Hepatocyte (in vitro differentiated cells): ENCODE measurements at regions not wholly inside any gene's neighbourhood (a gene's known extent, or its start where the extent isn't known, plus 50 kb on each side); places are given as distances from the start of the nearest gene placed in this dataset.

Source experiments
- DNase-seq: peaks from one replicate; pipeline ENCODE4 v3.0.0-alpha.2; 2016; ENCODE audit warnings: low spot score
- H2AFZ ChIP-seq: fragments of 200-600 bp; sonication (generic); 2 replicates; pipeline ENCODE4 v1.6.0; 2016; ENCODE audit warnings: antibody characterized with exemption, mild to moderate bottlenecking
- H3K27ac ChIP-seq: fragments of 200-600 bp; sonication (generic); 2 replicates; pipeline ENCODE4 v1.5.1; 2016; ENCODE audit warnings: mild to moderate bottlenecking
- H3K27me3 ChIP-seq: fragments of 200-600 bp; sonication (generic); 2 replicates; pipeline ENCODE4 v1.6.1; 2016
- H3K36me3 ChIP-seq: fragments of 200-600 bp; sonication (generic); replicated peaks from 2 replicates; pipeline ENCODE4 v1.5.1; 2016; ENCODE audit warnings: low read depth; ENCODE audit not compliant: insufficient read depth
- H3K4me1 ChIP-seq: fragments of 200-600 bp; sonication (generic); 2 replicates; pipeline ENCODE4 v1.5.1; 2016; ENCODE audit warnings: mild to moderate bottlenecking, moderate library complexity; ENCODE audit not compliant: insufficient read depth
- H3K4me2 ChIP-seq: fragments of 200-600 bp; sonication (generic); 2 replicates; pipeline ENCODE4 v1.6.0; 2016
- H3K4me3 ChIP-seq: fragments of 200-600 bp; sonication (generic); 2 replicates; pipeline ENCODE4 v1.5.1; 2016; ENCODE audit warnings: mild to moderate bottlenecking
- H3K79me2 ChIP-seq: fragments of 200-600 bp; sonication (generic); 2 replicates; pipeline ENCODE4 v1.6.0; 2017; ENCODE audit warnings: mild to moderate bottlenecking
- H3K9me2 ChIP-seq: fragments of 200-600 bp; sonication (generic); replicated peaks from 2 replicates; pipeline ENCODE4 v1.6.0; 2017; ENCODE audit warnings: mild to moderate bottlenecking; ENCODE audit not compliant: insufficient read depth
- H3K9me3 ChIP-seq: fragments of 200-600 bp; sonication (generic); 2 replicates; pipeline ENCODE4 v1.5.1; 2016; ENCODE audit warnings: low read depth, mild to moderate bottlenecking
- H4K20me1 ChIP-seq: fragments of 200-600 bp; sonication (generic); 2 replicates; pipeline ENCODE4 v1.6.0; 2016; ENCODE audit warnings: mild to moderate bottlenecking; ENCODE audit not compliant: insufficient read depth, poor library complexity, severe bottlenecking
- EZH2 ChIP-seq: fragments of 200-600 bp; sonication (generic); IDR thresholded peaks from 2 replicates; pipeline ENCODE4 v1.6.1; 2016; ENCODE audit warnings: antibody characterized with exemption, mild to moderate bottlenecking, borderline replicate concordance
- EZH2phosphoT487 ChIP-seq: fragments of 200-600 bp; sonication (generic); IDR thresholded peaks from one replicate; pipeline ENCODE4 v1.6.1; 2018; ENCODE audit warnings: antibody characterized with exemption, mild to moderate bottlenecking, low read depth, moderate library complexity; ENCODE audit not compliant: unreplicated experiment, severe bottlenecking
- WGBS: methylation state at CpG from one replicate; pipeline ENCODE4 v1.1.6; 2016; ENCODE audit warnings: low lambda C conversion rate; ENCODE audit errors: missing lambda C conversion rate; 5-methylcytosine and 5-hydroxymethylcytosine counted together
- TF ChIP-seq, protein P1 (sequence below): fragments of 200-600 bp; sonication (generic); IDR thresholded peaks from 2 replicates; pipeline ENCODE4 v1.5.1; 2016; ENCODE audit warnings: antibody characterized with exemption, mild to moderate bottlenecking; ENCODE audit not compliant: poor library complexity

DNA sequence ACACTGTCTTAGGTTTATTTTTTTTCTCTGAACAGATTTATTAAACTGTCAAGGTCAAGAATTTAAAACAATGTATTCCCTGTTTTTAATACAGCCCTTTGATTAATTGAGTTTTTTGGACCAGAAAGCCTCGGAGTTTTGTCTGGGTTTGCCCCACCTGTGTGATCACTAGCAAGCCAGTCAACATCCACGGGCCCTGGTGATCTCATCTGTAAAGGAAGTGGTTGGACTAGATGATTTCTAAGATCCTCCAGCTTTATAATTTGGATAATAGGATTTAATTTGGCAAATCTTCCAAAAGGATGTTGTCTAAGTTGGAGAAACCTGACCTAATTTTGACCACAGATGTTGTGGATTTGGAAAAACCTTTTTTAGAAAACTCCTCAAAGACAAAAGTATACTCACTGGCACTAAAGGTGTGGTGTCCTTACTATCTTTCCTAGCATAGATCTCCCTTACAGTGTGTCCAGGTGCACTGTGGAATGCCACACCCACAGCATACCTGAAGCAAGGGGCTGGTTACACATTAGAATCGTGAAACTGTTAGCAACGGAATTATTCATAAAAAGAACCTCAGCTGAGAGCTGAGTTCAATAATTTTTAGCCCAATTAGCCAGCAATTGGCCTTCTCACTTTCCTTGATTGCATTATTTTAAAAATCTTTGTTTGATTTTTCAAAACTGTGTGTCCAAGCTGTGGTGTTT lies 195.6 kb upstream of the ELL2 start:
- H3K79me2 ChIP-seq = no peaks in the 10 kb centered on the region
- peak overlapping the region; percentile 52 for H3K4me2 ChIP-seq
- peak; percentile 26 for DNase-seq
- H3K9me3 ChIP-seq = no peaks in the 10 kb centered on the region
- H3K9me2 ChIP-seq = no peaks in the 10 kb centered on the region
- H2AFZ ChIP-seq = peak overlapping the region; percentile 0
- 70% methylated on average over 4 of the region's 4 CpGs for WGBS
- no peaks in the 10 kb centered on the region for H3K36me3 ChIP-seq
- no peaks in the 10 kb centered on the region for H3K27me3 ChIP-seq
- no peaks in the 10 kb centered on the region for H4K20me1 ChIP-seq
- peak overlapping the region; percentile 51 for H3K27ac ChIP-seq
- no peak overlapping the region for H3K4me3 ChIP-seq
- H3K4me1 ChIP-seq = no peaks in the 10 kb centered on the region
- TF ChIP-seq EZH2phosphoT487 (no peak), EZH2 (no peak)
- TF ChIP-seq, protein P1, sequence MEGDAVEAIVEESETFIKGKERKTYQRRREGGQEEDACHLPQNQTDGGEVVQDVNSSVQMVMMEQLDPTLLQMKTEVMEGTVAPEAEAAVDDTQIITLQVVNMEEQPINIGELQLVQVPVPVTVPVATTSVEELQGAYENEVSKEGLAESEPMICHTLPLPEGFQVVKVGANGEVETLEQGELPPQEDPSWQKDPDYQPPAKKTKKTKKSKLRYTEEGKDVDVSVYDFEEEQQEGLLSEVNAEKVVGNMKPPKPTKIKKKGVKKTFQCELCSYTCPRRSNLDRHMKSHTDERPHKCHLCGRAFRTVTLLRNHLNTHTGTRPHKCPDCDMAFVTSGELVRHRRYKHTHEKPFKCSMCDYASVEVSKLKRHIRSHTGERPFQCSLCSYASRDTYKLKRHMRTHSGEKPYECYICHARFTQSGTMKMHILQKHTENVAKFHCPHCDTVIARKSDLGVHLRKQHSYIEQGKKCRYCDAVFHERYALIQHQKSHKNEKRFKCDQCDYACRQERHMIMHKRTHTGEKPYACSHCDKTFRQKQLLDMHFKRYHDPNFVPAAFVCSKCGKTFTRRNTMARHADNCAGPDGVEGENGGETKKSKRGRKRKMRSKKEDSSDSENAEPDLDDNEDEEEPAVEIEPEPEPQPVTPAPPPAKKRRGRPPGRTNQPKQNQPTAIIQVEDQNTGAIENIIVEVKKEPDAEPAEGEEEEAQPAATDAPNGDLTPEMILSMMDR = no peak

DNA sequence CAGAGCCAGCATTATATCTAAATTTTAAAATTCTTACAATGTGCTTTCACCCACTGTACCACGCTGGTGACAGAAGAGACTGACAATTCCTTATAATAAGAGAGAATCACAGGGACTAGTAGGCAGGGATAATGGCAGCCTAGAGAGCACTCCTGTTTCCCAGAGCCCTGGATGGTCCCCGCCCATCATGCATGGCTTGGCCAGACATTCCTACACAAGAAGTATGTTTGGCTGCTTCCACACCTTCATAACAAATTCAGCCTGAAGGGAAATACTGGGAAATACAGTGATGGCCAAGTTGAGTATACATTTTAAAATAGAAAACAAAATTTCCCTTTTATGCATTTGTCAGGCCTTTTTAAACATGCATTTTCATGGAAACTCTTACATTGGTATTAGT lies 193.5 kb upstream of the ELL2 start:
- Histone ChIP-seq H3K4me3 (no peak overlapping the region), H3K79me2 (no peaks in the 10 kb centered on the region), H3K27me3 (no peaks in the 10 kb centered on the region), H2AFZ (no peak overlapping the region), H3K4me1 (no peaks in the 10 kb centered on the region), H3K9me2 (no peaks in the 10 kb centered on the region), H3K27ac (no peak overlapping the region), H4K20me1 (no peaks in the 10 kb centered on the region), H3K9me3 (no peaks in the 10 kb centered on the region), H3K36me3 (no peaks in the 10 kb centered on the region), H3K4me2 (no peak overlapping the region)
- no peak for TF ChIP-seq EZH2
- TF ChIP-seq EZH2phosphoT487 = no peak
- no peak for DNase-seq
- WGBS = 90% methylated on average over 2 of the region's 2 CpGs

DNA sequence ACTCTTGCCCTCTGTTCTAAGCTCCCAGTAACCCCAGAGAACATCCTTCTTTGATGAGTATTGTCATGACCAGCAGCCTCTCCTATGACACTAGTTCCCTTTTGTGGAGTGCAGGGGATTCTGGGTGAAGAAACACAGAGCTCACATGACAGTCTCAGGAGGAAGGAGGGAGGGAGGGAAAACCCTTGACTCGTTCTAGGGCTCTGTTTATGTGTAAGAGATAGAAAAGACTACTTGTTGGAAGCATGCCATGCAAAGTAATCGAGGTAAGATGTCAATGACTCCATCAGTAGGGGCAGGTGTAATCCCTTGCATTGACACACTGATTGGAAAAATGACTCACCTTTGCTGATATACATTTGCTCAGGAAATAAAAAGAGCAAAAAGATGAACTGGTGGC lies 190.2 kb upstream of the ELL2 start:
- Histone ChIP-seq H3K79me2 (no peaks in the 10 kb centered on the region), H3K27ac (no peak overlapping the region), H3K4me3 (no peak overlapping the region), H2AFZ (no peak overlapping the region), H3K4me1 (peaks cover 2% of the 10 kb centered on the region), H3K36me3 (no peaks in the 10 kb centered on the region), H3K9me2 (no peaks in the 10 kb centered on the region), H3K9me3 (no peaks in the 10 kb centered on the region), H4K20me1 (no peaks in the 10 kb centered on the region), H3K27me3 (no peaks in the 10 kb centered on the region), H3K4me2 (no peak overlapping the region)
- WGBS = 65% methylated on average over 2 of the region's 2 CpGs
- DNase-seq = no peak
- no peak for TF ChIP-seq EZH2phosphoT487
- no peak for TF ChIP-seq EZH2
- TF ChIP-seq, protein P1 = no peak

DNA sequence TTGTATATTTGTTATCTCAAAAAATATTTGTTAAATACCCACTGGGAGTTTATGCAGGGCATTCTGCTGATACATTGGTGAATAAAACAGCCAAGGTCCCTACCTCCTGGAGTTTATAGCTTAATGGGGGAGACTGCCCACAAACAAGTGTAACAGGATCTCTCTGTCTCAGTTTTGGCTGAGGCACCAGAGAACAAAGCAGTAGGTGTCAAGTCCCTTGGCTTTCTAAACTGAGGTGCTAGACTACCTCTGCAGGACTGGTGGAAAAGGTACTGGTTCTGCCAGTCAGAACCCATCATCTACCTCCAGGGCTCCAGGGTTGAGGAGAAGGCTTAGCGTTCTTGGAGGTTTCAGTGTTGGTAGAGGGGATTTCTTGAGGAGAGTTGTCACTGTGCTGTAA lies 188.4 kb upstream of the ELL2 start:
- no peaks in the 10 kb centered on the region for H4K20me1 ChIP-seq
- 56% methylated on average over 1 of the region's 1 CpG for WGBS
- no peak overlapping the region for H2AFZ ChIP-seq
- H3K4me3 ChIP-seq = no peak overlapping the region
- no peaks in the 10 kb centered on the region for H3K9me3 ChIP-seq
- H3K4me2 ChIP-seq = no peak overlapping the region
- no peaks in the 10 kb centered on the region for H3K9me2 ChIP-seq
- H3K27me3 ChIP-seq = no peaks in the 10 kb centered on the region
- no peak for DNase-seq
- TF ChIP-seq EZH2 (no peak), EZH2phosphoT487 (no peak)
- TF ChIP-seq, protein P1 = no peak
- H3K4me1 ChIP-seq = peaks cover 2% of the 10 kb centered on the region
- no peak overlapping the region for H3K27ac ChIP-seq
- no peaks in the 10 kb centered on the region for H3K36me3 ChIP-seq
- H3K79me2 ChIP-seq = no peaks in the 10 kb centered on the region
